NCI-H69 (cell line): ENCODE measurements at regions not wholly inside any gene's neighbourhood (a gene's known extent, or its start where the extent isn't known, plus 50 kb on each side); places are given as distances from the start of the nearest gene placed in this dataset.
A peak's percentile ranks its signal among the peaks of the same experiment; 100 is the strongest.

Experiments used
- DNase-seq: peaks from one replicate; lab custom pipeline; 2025; lab: John Stamatoyannopoulos, UW

- DNase-seq, result peak; percentile 59
These were observed 229.5 kb upstream of the COPS8 start for GRCh38 chr2:236855866-236856847.

GRCh38 chr2:236856848-236857235 is 228.8 kb upstream of the COPS8 start:
- peak; percentile 59 for DNase-seq

- peak; percentile 69 for DNase-seq
These were observed 228.4 kb upstream of the COPS8 start for GRCh38 chr2:236857246-236857645.

- no peak for DNase-seq
These were observed 227.9 kb upstream of the COPS8 start for GRCh38 chr2:236857781-236858180.

GRCh38 chr2:236858661-236859060 is 227.0 kb upstream of the COPS8 start:
- DNase-seq, result peak; percentile 57

GRCh38 chr2:236859908-236860307 is 225.8 kb upstream of the COPS8 start:
- peak; percentile 20 for DNase-seq

DNA sequence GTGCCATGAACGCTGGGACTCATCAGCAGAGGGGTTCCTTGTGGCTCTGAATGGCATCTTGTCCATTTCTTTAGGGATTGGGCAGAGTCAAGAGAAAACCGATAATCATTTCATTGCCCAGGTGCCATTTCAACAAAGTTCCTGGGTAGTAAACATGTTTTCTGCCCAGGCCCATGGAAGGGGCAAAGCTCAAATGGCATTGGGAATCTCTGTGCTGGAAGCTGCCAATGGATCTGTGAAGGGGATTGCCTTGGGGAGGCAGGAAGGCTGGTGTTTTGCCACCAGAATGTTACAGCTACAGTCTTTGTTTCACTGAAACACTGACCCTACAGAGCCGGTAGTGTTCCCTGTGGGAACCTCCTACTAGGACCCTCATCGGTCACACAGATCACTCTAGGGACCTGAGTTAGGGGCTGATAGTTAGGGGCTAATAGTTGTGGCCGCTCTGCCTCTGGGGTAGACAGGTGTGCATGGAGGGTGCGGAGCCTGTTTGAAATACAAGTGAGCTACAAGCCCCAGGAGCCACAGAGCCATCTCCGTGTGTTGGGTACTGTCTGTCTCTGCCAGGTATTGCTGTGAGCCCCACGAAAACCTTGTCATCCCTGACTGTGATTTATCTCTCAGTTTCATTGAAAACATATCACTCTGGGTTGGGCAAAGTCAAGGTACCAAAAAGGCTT is 224.4 kb upstream of the COPS8 start:
- DNase-seq, result no peak

DNA sequence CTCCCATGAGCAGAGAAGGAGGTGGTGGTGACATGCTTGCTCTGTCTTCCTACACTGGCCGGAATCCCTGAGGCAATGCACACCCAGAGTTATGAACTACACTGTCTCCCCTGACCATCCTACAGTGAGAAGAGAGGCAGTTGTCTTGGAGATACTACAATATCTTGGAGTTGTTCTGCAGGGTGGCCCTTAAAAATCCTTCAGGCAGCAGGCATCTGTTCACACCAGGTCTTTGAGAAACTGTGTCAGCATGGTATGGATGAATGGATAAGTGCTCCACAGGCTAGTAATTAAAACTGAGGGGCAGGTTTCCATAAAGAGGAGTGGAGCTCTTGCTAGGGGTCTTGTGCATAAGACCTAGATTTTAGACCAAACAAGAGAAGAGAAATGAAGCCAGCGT is 223.7 kb upstream of the COPS8 start:
- DNase-seq, result no peak

DNA sequence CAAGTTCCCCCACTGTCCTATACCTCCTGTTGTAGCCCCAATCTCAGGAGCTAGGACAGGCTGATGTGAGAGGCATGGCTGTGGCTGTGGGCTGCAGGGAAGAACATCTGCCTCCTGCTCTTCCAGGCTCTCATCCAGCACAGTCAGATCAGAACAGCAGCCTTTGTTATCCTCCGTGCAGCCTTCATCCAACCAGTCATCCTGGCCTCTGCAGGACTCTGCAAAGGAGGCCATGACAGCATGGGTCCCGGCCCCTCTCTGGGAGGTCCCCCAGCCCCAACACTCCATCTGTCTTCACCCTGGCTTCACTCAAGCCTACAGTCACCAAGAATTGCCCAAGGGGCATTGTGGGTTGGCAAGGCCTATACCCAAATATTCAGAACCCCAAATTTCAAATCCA is 223.2 kb upstream of the COPS8 start:
- DNase-seq, result no peak

DNA sequence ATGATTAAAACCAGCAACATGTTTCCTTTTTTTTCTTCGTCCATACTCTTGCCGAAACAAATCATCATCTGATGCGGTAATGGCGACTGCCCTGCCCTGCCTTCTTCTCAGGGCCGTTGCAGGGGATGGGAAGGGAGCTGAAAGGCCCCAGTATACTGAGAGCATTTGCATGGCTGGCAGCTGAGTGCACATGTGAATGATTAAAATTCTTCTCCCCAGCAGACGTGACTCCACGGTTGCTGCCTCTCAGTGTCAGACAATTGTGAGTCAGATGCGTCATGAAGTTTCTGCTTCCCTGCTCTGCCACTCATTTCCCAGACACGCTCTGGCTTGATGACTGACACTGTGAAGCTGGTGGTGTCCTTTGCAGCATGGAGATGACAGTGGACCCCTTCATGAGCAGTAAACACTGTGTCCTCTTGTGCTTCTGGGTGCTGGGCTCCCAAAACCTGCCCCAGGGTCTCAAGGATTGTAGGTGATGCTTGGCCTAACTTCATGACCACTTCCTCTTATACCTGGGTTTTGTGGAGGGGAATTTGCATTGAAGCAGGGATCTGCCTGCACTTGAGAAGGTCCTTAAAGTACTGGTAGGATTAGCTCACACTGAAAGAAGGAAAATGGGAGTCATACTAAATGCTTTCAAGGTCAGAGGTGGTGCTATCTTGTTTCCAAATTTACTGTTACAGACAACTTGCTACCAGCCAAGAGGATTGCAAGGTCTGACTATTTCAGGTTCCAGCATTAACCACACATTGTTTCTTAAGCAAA is 222.5 kb upstream of the COPS8 start:
- no peak for DNase-seq

GRCh38 chr2:236863729-236864126 is 222.0 kb upstream of the COPS8 start:
- DNase-seq, result no peak

DNA sequence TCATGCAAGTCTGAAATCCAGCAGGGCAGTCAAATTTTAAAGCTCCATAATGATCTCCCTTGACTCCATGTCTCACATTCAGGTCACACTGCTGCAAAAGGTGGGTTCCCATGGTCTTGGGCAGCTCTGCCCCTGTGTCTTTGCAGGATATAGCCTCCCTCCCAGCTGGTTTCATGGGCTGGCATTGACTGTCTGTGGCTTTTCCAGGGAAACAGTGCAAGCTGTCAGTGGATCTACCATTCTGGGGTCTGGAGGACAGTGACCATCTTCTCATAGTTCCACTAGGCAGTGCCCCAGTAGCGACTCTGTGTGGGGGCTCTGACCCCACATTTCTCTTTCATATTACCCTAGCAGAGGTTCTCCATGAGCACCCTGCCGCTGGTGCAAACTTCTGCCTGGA is 220.6 kb upstream of the COPS8 start:
- no peak for DNase-seq

DNA sequence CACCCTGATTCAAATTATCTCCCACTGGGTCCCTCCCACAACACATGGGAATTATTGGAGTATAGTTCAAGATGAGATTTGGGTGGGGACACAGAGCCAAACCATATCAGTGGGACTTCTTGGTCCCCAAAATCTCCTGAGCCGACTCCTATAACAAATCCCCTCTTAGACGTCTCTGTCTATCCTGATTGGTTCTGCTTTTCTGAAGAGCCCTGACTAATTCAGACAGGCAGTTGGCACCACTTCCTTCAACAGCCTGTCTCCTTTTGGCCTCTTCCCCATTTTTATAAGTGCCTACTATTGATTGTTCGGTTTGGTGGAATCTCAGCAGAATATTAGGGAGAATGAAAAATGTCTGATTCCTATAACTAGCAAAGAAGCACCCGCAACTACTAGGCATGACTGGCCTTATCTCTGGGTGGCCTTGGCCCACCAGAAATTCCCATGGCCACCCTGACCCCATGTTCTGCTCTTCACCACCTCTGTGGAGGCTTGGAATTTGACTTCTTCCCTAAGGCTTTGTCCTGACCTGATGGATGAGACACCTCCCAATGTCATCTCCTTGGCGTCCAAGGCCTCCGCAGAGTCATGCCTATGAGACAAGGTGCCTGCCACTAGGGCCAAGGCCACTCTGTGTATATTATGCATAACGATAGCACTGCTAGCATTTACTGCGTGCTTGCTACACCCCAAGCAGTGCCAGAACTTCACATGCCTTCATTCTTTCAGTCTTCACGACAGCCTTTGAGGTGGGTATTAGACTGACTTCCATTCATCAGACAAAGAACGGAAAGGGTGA is 218.9 kb upstream of the COPS8 start:
- DNase-seq, result no peak

DNA sequence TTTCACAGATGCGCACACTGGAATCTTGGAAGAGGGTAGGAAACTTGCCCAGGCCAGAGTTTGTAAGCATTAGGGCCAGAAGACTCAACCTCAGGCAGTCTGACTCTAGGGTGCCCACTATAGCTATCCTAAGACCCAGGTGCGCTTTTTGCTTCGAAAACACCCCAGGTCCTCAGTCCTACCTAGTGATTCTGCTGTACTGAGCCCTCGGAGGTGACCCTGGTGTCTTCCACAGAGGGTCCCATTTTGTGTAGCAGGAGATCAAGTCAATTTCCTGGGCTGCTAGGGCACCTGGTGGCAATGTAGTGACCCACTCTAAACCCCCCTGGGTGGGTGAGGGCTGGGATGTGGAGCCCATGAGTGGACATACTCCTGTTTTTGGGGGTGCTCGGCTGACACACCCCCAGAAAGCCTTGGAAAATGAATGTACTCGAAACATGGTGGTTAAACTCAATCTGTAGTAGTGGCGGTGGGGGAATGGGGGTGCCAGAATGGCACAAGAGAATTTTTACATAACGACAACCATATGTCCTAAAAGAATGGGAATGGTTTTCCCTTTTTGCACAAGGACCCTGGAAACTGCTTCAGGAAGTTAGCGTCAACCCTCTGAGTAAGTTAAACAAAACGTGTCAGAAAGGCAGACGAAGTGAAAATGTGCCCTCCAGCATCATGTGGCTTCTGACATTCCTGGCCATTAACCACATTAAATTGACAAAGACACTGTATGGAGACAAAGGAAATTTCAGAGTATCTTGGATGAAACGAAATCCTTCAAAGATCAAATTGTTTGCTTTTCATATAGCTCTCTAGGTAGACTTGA is 218.0 kb upstream of the COPS8 start:
- DNase-seq, result no peak

GRCh38 chr2:236870370-236870769 is 215.3 kb upstream of the COPS8 start:
- no peak for DNase-seq

DNA sequence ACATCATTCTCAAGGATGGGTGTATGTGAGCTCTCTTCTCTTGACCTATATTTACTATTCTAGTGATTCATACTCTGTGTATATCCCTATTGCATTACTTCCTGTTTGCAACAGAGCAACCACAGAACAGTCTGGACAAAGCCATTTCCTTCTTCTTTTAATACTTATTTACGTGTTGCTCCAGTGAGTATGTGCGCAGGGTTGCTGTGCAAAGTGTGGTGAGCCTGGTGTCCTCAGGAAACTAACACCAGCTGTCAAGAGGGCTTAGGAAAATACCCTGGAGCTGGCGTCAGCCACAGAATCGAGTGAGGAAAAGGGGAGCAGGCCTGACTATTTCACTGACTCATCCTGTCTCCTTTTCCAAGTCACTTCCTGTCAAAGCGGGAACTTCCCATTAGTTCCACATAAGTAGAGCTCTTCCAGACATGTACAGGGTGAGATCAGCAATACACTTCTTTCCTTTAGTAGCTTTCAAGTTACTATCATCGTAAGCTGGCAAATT is 214.1 kb upstream of the COPS8 start:
- DNase-seq, result peak; percentile 6

GRCh38 chr2:236872015-236872414 is 213.7 kb upstream of the COPS8 start:
- DNase-seq, result no peak

DNA sequence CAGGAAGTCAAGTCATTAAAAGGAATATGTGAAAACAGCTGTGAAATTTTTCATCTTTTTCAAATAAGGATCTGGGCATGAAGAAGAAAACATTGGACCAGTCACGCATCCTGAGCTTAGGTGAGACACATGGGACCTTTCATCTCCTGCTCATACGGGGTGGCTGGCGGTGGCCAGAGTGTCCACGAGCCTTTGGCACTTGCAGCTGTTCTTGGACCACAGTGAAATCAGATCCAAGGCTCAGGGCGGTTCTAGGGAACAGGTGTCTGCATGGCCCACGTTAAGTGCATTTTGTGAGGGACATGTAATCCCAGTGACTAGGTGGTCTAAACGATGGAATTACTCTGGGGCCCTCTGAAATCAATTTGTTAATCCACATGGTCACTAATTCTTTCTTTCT is 212.7 kb upstream of the COPS8 start:
- DNase-seq, result no peak

DNA sequence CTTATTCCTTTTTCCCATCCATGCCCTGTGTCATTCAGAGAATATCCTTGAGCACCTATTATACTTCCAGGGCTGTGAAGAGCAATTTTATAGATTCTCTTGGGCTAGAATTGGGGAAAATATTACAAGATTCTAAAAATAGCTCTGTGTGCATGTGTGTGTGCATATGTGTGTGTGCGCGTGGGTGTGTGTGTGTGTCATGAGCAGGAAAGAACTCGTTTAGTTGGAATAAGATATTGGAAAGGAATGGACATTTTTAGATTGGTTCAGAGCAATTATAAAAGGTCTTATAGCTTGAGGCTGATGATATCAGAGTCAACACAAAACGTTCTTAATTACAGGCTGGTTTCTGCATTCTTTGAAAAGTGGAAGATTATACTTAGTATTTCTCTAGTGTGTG is 212.1 kb upstream of the COPS8 start:
- DNase-seq, result peak; percentile 28

GRCh38 chr2:236874866-236875481 is 210.7 kb upstream of the COPS8 start:
- DNase-seq, result peak; percentile 1
